ENCODE measurements at regions not wholly inside any gene's neighbourhood (a gene's known extent, or its start where the extent isn't known, plus 50 kb on each side); places are given as distances from the start of the nearest gene placed in this dataset.

GRCh38 chr5:21140987-21141386 is 1153.0 kb upstream of the CDH18 start:
- TF ChIP-seq, protein P1, sequence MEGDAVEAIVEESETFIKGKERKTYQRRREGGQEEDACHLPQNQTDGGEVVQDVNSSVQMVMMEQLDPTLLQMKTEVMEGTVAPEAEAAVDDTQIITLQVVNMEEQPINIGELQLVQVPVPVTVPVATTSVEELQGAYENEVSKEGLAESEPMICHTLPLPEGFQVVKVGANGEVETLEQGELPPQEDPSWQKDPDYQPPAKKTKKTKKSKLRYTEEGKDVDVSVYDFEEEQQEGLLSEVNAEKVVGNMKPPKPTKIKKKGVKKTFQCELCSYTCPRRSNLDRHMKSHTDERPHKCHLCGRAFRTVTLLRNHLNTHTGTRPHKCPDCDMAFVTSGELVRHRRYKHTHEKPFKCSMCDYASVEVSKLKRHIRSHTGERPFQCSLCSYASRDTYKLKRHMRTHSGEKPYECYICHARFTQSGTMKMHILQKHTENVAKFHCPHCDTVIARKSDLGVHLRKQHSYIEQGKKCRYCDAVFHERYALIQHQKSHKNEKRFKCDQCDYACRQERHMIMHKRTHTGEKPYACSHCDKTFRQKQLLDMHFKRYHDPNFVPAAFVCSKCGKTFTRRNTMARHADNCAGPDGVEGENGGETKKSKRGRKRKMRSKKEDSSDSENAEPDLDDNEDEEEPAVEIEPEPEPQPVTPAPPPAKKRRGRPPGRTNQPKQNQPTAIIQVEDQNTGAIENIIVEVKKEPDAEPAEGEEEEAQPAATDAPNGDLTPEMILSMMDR (IDR thresholded peaks at IDR 0.05; ENCODE audit: insufficient read depth, low read length), result no peak
- no peak for TF ChIP-seq SPI1 (IDR thresholded peaks at IDR 0.05; ENCODE audit: borderline replicate concordance, low read depth)
- TF ChIP-seq POLR2AphosphoS5 (IDR thresholded peaks at IDR 0.05; ENCODE audit: low read depth), result no peak
- no peak for TF ChIP-seq GABPA (IDR thresholded peaks at IDR 0.05; ENCODE audit: low read depth)
- TF ChIP-seq REST (IDR thresholded peaks at IDR 0.05; ENCODE audit: insufficient replicate concordance, low read depth), result no peak
